Fibroblast of skin of right quadriceps (primary cell): ENCODE measurements at regions not wholly inside any gene's neighbourhood (a gene's known extent, or its start where the extent isn't known, plus 50 kb on each side); places are given as distances from the start of the nearest gene placed in this dataset.
"Not testable (repeated sequence)": the region's sequence is repeated elsewhere in the genome, so short reads cannot be mapped to it uniquely, and the experiment has no call there.

Experiments used
- DNase-seq: peaks from one replicate; pipeline ENCODE4 v3.0.0-alpha.2; 2013

DNA sequence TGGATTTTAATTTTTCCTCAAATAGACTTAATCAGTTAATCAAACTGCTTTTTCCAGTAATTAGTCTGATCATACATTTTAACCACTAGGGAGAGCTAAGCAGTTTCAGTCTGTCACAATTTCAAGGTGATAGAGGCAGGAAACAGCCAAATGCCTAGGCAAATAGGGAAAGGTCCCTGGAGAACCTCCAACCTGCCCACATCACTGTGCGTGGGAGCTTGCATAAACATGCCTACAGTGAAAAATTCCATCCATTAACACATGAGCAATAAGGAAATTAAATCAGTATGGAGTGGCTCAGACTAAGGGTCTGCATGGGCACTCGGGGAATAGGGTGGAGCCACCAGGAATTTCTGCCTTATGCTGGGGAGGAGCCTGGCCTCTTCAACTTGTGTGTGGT lies 74.6 kb downstream of the AASDHPPT start:
- peak; percentile 66 for DNase-seq

DNA sequence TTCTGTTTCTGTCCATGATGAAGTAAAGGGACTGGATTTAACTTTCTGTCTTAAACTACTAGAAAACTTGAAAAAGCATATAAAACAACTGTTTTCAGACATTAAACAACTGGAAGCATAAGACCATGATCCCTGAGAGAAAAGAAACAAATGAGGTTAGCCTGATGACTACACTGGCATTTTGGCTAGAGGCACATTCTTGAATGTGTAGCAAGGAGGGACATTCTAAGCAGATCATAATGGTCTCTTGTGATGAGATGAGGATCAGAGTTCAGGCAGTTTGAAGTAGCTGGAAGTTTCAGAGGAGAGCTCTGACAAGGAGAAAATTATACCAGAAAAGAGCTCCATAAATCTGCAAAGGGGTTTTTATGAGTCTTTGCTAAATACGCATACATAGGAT lies 75.4 kb downstream of the AASDHPPT start:
- DNase-seq: peak; percentile 6

DNA sequence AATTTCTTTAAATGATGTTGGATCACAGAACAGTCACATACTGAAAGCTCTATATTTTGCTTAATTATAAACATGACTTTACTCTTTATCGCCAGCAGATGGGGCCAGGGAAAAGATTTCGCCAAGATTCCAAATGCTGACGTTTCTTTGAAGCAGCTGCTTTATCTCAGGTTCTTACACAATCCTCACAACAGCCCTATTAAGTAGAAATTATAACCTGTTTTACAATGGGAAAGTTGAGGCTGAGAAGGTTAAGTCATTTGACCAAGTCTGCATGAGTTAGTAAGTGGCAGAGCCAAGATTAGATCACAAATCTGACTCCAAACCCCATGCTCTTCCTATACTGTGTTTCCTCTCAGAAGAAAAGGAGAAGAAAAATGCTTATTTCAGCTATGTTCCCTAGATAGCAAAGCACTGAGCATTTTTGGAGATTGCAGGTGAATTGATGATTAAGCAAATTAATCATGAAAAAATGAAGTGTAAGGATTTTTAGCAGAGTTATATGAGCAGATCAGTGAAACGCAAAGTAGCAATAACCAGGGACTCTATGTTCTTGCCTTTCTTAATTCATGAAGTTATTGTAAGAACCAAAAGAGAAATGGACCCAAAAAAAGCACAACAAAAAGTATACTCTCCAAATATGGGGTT lies 79.0 kb downstream of the AASDHPPT start:
- DNase-seq: peak; percentile 68

DNA sequence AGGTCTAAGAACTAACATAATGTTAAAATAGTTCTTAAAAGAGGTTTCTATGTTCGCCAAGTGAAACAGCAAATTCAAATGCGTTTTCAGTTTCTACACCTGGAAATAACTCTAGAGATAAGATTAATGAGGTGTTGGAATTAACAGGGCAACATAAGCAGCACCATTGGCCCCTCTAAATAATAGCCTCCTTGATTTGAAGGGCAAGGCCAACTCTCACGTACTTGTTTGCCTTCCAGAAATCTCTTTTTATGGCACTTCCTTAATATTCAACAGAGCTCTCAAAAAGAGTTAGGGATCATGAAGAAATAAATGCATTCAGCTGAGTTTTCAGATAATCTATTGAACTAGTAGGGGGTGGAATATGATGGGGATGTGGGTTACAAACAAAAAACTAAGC lies 80.9 kb downstream of the AASDHPPT start:
- DNase-seq: no peak

DNA sequence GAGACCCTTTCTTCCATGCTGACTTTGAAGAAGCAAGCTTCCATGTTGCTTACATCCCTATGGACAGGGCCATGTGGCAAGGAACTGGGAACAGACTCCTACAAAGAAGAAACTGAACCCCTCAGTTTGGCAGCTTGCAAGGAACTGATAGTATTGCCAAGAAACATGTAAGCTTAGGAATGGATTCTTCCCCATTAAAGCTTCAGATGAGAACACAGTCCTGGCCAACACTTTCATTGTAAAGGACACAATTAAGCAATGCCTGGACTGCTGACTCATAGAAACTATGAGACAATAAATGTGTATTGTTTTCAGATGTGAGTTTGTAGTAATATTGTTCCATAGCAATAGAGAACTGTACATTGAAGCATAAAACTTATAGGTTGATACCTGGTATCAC lies 82.4 kb downstream of the AASDHPPT start:
- peak; percentile 30 for DNase-seq

DNA sequence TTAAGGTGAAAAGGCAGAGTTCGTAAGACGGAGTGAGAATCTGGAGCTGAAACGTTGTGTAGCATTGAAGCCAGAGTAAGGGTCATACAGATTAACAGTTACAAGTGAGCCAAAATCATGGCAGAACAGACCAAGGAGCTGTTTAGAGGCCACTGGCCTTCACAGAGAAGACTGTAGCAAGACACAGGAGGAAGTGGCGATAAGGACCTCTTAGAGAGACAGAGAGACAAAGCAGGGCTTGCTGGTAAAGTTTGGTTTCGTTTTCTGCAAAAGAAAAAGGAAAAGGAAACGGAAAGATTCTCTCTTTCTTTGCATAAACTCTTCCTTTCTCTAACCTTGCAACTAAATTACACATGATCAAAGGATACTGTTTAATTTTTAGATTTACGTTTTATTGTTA lies 83.0 kb downstream of the AASDHPPT start:
- DNase-seq: no peak

DNA sequence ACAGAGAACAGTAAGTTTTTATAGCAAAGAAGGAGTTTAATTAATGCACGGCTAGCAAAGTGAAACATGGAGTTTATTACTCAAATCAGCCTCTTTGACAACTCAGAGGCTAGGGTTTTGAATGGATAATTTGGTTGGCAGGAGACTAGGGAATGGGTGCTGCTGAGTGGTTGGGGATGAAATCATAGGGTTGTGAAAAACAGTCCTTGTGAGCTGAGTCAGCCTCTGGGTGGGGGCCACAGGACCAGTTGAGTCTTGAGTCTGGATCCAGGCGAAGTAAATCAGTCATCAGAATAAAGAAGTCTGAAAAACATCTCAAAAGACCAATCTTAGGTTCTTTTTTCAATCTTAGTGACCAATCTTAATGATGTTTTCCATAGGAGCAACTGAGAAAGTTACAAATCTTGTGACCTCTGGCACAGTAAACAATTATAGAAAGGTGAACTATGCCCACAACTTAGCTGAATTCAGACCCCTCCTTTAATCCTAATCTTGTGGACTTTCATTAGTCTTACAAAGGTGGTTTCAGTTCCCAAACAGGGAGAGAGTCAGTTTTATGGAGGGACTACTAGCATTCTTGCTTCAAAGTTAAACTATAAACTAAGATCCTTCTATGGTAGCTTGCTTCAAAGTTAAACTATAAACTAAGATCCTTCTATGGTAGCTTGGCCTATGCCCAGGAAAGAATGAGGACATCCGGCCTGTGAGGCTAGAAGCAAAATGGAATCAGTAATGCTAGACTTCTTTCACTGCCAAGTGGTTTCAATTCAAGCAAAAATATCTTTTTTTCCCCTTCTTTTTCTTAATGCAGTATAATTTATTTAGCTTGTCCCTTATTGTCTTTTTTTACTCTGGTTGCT lies 84.5 kb downstream of the AASDHPPT start:
- no peak for DNase-seq

DNA sequence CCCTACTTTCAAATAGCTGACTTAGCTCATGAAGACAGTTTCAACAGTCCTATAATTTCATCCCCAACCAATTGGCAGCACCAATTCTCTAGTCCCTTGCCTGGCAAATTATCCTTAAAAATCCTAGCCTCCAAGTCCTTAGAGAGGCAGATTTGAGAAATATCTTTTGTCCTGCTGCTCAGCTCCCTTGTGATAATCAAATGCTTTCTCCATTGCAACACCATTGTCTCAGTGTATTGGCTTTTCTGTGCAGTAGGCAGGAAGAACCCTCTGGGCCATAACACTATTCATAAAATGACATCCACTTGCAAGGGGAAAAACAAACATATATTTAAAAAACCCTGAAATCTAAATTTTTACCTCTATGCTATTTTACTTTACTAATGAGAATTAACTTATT lies 89.6 kb downstream of the AASDHPPT start:
- DNase-seq: no peak

DNA sequence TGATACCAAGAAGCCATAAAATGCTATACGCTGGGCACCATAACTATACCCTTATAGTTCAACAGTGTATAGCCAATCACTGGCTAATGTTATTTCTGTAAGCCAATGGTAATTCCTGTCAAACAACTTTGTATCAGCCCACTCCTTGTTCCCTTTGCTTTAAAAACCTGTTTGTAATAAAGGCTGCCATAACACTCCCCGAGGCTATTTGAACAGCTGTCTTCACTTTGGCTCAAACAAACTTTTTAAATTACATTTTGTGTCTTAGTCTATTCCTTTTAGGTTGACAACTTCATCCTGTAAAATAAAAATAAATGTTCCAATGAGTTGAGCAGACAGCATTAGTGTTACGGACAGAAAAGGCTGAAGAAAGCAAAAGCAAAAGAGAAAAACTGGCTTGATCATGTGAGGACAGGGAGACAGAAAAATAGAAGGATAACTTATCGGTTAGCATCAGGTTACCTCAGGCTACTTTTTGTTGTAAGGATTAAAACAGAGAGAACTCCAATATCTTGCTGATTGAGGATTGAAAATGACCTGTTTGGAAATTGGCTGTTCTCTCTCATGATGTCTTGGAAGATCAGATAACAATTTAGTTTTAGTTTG lies 95.0 kb downstream of the AASDHPPT start:
- DNase-seq: peak; percentile 14

DNA sequence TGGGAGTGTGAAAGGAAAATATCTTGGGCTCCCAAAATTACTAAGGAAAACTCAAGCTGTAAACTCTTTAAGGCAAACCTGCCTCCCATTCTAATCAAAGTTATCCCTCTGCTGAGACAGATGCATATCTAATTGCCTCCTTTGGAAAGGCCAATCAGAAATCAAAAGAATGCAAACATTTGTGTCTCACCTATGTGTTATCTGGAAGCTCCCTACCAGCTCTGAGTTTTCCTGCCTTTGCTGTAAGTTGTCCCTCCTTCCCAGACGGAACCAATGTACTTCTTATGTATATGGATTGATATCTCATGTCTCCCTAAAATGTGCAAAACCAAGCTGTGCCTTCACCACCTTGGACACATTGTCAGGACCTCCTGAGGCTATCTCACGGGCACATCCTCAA lies 95.8 kb downstream of the AASDHPPT start:
- no peak for DNase-seq

DNA sequence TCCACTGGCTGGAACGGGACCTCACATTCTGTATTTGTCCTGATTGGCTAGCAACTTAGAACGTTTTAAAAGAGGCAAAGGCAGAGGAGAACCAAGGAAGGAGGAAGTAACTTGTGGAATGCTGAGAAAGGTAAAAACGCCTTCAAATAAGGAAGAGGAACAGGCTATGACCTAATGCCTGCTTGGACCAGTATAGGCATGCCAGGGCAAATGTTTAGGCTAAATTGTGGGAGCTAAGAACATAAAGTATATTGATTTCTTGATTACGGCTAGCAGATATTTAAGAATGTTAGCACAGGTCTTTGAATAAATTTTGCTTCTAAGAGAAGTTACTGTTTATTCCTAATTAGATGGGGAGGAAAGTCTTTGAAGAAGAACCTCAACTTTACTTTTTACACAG lies 96.5 kb downstream of the AASDHPPT start:
- not testable (repeated sequence) for DNase-seq

DNA sequence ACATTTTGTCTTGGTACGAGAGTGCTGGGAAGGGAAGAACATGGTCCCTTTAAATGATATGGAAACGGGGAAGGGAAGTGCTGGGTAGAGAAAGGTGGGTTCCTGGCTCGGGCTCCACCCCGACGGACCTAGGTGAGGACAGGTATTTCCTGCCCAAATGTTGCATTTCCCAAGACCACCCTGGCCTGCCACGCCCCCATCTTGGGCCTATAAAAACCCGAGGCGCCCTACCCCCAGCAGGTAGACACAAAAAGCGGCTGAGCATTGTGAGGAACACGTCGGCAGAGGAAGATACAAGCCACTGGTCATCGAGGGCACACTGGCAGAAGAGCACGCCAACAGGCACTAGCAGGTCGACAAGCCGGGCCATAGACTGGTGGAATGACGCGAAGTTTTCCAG lies 99.4 kb downstream of the AASDHPPT start:
- no peak for DNase-seq

DNA sequence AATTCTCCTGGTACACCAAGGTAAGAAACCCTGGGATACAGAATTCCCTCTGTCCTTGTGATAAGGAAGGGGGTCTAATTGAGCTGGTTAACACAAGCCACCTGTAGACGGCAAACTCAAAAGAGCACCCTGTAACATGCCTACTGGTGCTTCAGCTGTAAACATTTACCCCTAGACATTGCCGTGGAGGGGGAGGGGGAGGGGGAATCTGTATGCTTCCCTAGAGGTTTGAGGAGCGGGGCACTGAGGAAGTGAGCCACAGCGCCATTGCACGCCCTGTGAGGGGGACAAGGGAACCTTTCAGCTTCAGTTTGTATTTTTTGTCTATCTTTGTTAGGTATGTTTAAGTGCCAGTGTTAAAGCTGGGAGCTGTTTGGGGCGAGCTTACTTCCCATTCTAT lies 99.8 kb downstream of the AASDHPPT start:
- DNase-seq: no peak

DNA sequence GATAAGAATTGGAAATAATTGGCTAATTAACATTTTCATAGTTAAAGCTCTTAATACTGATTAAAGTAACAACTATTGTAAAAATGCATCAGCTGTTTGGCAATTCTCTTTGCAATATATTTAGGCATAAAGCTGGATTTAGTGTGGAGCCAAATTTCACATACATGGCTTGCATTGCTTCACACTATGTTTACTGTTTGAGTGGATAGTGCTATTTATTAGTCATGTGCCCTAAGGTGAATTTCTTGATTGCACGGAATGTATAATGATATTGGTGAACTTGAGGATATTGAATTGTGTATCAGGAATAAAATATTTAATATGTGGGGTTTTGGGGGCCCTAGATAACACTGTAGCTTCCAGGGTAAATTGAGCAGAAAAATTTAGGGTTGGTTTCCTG lies 100.9 kb downstream of the AASDHPPT start:
- no peak for DNase-seq

DNA sequence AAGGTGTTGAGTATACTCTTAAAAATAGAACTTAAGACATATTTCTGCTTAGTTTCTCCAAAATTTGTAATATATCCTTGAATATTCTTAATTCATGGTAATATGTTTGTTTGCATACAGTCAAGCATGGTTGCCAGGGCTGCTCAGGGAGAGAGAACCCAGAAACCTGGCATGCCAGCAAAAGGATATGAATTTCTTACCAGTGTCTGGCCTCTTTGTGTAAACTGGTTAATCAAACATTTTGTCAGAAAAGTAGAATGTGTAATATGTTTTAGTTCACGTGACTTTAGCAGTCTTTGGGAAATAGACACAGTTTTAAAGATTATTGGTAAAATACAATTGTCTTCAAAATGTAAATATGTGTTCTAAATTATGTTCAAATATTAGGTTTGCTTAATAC lies 101.6 kb downstream of the AASDHPPT start:
- no peak for DNase-seq

DNA sequence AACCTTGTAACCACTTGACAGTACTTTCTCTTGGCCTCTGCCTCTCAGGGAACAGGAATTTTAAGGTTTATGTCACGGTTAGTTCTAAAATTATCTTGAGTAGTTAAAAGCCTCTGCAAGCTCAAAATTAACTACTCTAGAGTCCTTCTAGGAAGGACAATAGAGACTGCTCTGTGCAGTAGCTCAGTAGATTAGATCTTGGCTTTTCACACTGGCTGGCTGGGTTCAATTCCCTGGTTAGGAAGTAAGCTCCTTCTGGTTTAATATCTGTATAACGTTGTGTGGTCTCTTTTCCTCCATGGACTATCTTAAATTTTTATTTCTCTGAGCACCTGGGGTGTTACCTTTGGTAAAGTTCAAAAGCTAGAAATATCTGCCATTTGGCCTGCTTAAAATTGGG lies 109.2 kb downstream of the AASDHPPT start:
- no peak for DNase-seq

DNA sequence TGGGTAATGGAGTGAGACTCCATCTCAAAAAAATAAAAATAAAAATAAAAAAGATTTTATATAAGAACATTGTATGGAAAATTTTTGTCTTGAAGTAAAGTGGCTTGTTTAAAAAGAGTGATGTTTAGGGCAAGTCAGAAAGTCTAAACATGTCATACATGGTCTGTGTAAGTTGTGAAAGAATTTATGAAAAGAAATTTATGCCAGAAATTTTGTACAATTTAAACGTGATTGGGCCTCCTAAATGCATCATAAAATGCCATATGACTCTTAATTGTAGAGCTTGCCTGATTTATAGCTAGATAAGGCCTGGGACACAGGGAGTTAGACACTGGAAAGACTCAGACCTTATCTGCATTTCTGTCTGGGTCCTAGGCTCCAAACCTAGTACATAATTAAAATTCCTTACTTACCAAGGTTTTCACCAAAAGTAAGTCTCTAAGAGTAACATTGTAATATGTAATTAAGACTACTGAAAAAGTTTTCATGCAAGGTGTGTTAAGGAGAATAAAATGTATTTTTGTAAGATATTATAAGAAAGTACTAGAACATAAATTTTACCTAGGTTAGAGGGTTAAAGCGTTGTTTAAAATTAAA lies 110.5 kb downstream of the AASDHPPT start:
- DNase-seq: no peak

DNA sequence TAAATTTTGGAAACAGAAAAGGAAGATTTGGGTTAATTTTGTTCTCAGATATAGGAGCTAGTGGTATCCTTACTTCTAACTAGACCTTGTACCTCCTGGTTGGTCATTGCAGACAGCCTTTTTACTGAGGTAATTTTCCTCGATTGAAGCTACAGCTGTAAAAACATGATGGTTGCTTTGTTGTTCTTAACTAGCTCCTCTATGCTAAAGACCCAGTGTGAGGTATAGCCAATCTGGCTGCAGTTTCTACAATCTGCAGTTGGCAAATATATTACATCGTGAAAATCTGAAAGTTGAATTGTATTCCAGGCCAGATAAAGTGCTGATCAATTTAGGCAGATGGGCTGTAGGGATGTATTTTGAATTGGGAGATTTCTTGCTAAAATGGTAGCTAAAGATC lies 116.5 kb downstream of the AASDHPPT start:
- no peak for DNase-seq

DNA sequence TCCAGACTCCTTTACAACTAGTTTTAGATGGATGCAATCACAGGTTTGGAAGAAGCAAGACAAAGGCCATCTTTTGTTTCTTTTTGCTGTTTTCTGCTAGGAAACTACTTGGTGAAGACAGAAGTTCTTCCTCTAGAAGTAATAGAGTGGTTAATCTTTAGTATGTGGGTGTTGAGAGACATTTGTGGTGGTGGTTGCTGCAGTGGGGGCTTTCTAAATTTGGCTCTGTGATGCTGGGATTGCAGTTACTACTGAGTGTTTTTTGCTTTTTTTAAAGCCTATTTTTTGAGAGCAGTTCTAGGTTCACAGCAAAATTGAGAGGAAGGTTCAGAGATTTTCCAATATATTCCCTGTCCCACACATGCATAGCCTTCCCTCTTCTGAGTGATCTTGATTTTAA lies 120.0 kb downstream of the AASDHPPT start:
- DNase-seq: no peak

DNA sequence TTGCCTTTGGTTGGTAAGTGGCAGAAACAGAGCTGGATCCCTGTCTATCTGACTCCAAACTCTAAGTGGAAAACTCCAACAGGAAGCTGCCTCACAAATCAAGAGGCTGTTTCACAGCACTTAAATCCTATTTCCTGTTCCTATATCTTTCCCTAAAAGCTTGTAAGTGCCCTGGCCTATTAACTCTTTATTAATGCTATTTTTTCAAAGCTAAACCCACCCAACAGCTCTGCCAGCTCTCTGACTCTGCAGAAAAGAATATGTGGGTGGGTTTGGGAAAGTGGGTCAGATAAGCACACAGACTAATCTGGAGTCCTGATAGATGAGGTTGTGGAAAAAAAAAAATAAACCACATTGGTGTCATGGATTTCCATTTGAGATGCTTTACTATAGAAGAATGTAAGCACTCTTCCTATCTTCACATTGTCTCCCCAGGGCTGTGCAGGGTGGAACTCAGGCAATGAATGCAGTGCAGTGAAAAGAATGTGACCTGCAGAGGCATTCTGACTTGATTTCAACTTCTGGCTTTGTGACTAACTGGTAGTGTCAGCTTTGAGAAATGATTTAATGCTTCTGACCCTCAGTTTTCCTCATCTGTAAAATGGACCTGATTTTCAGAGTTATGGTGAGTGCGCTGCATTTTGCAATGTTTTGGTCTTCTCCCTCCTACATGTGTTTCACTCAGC lies 125.6 kb downstream of the AASDHPPT start:
- DNase-seq: no peak

DNA sequence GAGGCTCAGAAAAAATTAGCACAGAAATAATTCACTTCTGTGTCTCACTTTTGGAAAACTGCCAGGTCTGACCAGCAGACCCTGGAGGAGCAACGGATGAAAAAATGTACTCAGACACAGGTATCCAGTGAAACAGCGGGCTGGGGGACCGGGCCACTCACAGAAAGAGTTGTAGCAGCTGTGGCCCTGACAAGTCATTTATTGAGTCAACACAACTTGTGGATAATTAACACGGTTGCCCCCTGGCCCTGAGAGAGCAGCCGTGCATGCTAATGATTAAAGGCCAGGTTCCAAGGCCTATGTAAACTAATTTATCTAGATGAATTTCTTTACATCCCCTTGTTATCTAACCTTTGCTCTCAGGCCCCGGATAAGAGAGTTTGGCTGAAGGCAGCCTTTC lies 131.3 kb downstream of the AASDHPPT start:
- no peak for DNase-seq

DNA sequence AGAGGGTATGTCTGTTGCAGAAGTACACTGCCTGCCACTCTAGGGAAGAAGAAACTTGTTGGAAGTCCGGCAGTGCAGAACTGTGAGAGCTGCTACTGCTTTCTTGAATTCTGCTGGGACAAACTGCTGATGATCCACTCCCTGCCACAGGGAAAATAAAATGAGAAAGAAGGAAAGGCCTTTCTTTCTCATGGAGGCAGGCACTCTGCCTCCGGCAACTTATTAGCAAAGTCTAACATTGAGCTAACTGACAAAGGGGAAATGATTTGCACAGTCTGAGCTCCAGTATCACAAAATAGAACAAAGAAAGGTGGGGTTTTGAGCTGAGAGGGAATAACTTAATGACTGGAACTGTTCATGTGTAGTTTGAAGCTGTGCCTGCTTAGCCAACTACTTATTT lies 134.6 kb downstream of the AASDHPPT start:
- no peak for DNase-seq

DNA sequence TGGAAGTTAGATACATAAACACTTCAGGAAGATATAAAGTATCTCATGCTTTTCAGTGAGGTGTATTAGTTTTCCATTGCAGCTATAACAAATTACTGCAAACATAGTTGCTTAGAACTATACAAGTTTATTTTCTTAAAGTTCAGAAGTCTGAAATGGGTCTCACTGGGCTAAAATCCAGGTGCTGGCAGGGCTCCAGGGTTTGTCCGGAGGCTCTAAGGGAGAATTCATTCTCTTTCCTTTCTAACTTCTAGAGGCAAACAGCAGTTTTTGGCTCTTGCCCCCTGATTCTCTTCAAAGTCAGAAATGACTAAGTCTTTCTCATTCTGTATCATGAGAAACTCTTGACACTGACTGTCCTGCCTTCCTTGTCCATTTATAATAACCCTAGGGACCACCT lies 138.8 kb downstream of the AASDHPPT start:
- no peak for DNase-seq
